Heart left ventricle (tissue), 13 donors: ENCODE measurements at regions not wholly inside any gene's neighbourhood (a gene's known extent, or its start where the extent isn't known, plus 50 kb on each side); places are given as distances from the start of the nearest gene placed in this dataset.

Source experiments
- POLR2A ChIP-seq, 2 donors: fragments of 450-650 bp; IDR thresholded peaks; one replicate each; pipeline ENCODE4 v1.6.1; 2017; ENCODE audit warnings: antibody characterized with exemption in 2 of 2, mild to moderate bottlenecking in 2 of 2, moderate library complexity in 2 of 2
- TF ChIP-seq, protein P1 (sequence below), 12 donors: fragments of 200-600 bp; sonication (generic) in 4 of 12; IDR thresholded peaks; one replicate each; pipeline versions ENCODE4 v1.5.0 to v1.8.0; 2018 to 2022; ENCODE audit warnings: antibody characterized with exemption in 12 of 12, mild to moderate bottlenecking in 5 of 12
- donor health status: ischemic (EF 13 %, LVEDD 7.1; RV severe dilation, severe dysfunction).
- donor health status: DM: no; HTN: yes; CAD: no.
- donor health status: DM: no; HTN: no; CAD: no.
- donor health status: ischemic (EF 25% LVEDD 6.9; RV normal size, moderate dysfunction).
- donor health status: ischemic (EF 25% LVEDD 5.7; RV mildly dilated, moderate dysfunction).
- donor health status: ischemic (EF 35%, LVEDD 5.7; RV mildly dilated, moderate dysfunction).
- donor health status: nonischemic (EF 11% LVEDD 7.7; RV severe dilation, severe dysfunction).
- donor health status: DM: yes; HTN: yes; CAD: no.
- donor health status: PGD.
- donor health status: ischemic (EF 29% LVEDD 5.4; RV normal size, mild dysfunction).
- donor health status: nonischemic (EF 23%, LVEDD 6.1; RV moderate dilation, normal function).

DNA sequence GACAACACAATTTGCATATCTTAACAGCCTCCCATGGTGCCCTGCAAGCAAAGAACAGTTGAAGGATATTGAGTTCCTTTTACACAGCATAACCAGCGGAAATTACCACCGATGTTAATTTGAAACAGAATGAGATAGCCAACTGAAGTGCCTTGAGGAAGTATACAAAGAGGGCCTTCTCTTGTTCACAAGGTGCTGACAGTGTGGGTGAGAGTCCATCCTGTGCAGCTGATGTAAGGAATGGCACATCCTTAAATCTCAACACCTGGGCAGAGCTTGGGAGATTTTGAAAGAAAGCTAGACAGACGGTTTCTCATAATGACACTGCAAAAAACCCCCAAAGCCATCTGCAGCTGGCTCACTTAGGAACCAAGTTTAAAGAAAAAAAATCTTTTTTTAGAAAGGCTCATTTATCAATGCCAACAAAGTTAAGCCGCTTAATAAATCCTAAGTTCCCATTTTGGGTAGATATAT is 818.6 kb downstream of the KCNJ2 start:
- TF ChIP-seq, protein P1, sequence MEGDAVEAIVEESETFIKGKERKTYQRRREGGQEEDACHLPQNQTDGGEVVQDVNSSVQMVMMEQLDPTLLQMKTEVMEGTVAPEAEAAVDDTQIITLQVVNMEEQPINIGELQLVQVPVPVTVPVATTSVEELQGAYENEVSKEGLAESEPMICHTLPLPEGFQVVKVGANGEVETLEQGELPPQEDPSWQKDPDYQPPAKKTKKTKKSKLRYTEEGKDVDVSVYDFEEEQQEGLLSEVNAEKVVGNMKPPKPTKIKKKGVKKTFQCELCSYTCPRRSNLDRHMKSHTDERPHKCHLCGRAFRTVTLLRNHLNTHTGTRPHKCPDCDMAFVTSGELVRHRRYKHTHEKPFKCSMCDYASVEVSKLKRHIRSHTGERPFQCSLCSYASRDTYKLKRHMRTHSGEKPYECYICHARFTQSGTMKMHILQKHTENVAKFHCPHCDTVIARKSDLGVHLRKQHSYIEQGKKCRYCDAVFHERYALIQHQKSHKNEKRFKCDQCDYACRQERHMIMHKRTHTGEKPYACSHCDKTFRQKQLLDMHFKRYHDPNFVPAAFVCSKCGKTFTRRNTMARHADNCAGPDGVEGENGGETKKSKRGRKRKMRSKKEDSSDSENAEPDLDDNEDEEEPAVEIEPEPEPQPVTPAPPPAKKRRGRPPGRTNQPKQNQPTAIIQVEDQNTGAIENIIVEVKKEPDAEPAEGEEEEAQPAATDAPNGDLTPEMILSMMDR (IDR thresholded peaks at IDR 0.05): no peak
- no peak for TF ChIP-seq POLR2A (IDR thresholded peaks at IDR 0.05)
